Right cardiac atrium (tissue), 5 donors: ENCODE measurements at regions not wholly inside any gene's neighbourhood (a gene's known extent, or its start where the extent isn't known, plus 50 kb on each side); places are given as distances from the start of the nearest gene placed in this dataset.
"Not testable (repeated sequence)": the region's sequence is repeated elsewhere in the genome, so short reads cannot be mapped to it uniquely, and the experiment has no call there.

Experiments used
- ATAC-seq, 2 donors: fragments of 200-7000 bp; cut with Tn5 transposase; one replicate each; pipeline versions ENCODE4 v1.8.0 to v1.9.1; 2020; ENCODE audit warnings: moderate library complexity in 2 of 2, mild to moderate bottlenecking in 1 of 2
- DNase-seq, 3 donors: peaks; one replicate each; pipeline ENCODE4 v3.0.0-alpha.2; 2020
- H3K27ac ChIP-seq: one replicate; pipeline ENCODE4 v1.5.1; 2013; ENCODE audit warnings: mild to moderate bottlenecking, low read length, control low read depth, moderate library complexity
- H3K27me3 ChIP-seq: one replicate; pipeline ENCODE4 v1.6.1; 2013; ENCODE audit not compliant: control insufficient read depth, insufficient read depth
- H3K4me1 ChIP-seq: one replicate; pipeline ENCODE4 v1.6.1; 2013; ENCODE audit warnings: low read length; ENCODE audit not compliant: control insufficient read depth, insufficient read depth
- H3K4me3 ChIP-seq: one replicate; pipeline ENCODE4 v1.5.1; 2013; ENCODE audit warnings: low read length, control low read depth
- H3K9me3 ChIP-seq: one replicate; pipeline ENCODE4 v1.6.1; 2013; ENCODE audit warnings: low read length; ENCODE audit not compliant: control insufficient read depth
- WGBS: extraction: QIAGEN DNeasy Blood & Tissue Kit; methylation state at CpG from one replicate; pipeline ENCODE4 v1.1.7; 2013; 5-methylcytosine and 5-hydroxymethylcytosine counted together
- intact Hi-C, 4 donors: fragments of 100-400 bp; cut with DNase I; formaldehyde crosslinking; loops; one replicate each; pipeline versions ENCODE4 v1.11.0 to v1.14.0; 2022 to 2023
- donor health status: healthy with polysubstance abuse.
- donor health status: DM: no; HTN: yes; CAD: no.
- donor health status: DM: no; HTN: no; CAD: no.
- donor health status: DM: no; HTN: yes; CAD: no; lungs with severe emphysema.
- donor health status: DM: yes; HTN: yes; CAD: no.

DNA sequence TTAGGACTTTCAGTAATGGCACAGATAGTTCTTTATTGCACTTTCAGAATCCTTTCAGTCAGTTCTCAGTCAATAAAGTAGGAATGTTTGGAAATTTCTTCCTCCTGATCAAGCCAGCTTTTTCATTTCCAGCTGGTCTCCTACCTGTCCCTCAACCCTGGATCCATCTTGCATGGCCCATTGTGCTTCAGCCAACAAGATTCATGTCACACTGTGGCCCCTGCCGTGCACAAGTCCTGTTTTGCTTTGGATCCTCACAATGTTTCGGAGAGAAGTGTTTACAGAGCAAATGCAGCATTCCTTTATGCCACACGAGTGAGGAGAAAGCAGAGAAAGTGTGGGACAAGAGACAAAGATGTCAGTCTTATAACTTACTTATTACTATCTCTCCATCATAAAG, 1694.7 kb upstream of the LRRTM3 start:
- H3K9me3 ChIP-seq = no peaks in the 10 kb centered on the region
- H3K27ac ChIP-seq = no peak overlapping the region
- no peaks in the 10 kb centered on the region for H3K4me1 ChIP-seq
- no peaks in the 10 kb centered on the region for H3K27me3 ChIP-seq
- intact Hi-C loops = no loop called here
- no peak overlapping the region for H3K4me3 ChIP-seq
- no peak for ATAC-seq
- DNase-seq = no peak
- 48% methylated on average over 3 of the region's 3 CpGs for WGBS

DNA sequence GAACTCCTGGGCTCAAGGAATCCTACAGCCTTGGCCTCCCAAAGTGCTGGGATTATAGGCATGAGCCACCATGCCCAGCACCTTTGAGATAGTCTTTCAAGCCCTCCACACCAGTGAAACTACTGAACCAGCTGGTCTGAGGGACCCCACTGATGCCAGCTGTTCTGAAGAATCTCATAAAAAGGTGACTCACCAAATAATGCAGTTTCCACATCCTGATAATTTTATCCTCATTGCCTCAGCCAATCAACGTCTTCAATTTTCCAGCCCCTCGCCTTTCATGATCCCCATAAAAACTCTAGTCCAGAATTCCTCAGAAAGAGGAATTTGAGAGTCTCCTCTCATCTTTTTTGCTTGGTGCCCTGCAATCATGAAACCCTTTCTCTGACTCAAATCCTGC, 1691.6 kb upstream of the LRRTM3 start:
- Histone ChIP-seq H3K4me1 (no peaks in the 10 kb centered on the region), H3K9me3 (no peaks in the 10 kb centered on the region), H3K27ac (no peak overlapping the region), H3K27me3 (no peaks in the 10 kb centered on the region), H3K4me3 (no peak overlapping the region)
- intact Hi-C loops = no loop called here
- WGBS = 86% methylated on average over 2 of the region's 2 CpGs
- DNase-seq (no peak), ATAC-seq (no peak)

DNA sequence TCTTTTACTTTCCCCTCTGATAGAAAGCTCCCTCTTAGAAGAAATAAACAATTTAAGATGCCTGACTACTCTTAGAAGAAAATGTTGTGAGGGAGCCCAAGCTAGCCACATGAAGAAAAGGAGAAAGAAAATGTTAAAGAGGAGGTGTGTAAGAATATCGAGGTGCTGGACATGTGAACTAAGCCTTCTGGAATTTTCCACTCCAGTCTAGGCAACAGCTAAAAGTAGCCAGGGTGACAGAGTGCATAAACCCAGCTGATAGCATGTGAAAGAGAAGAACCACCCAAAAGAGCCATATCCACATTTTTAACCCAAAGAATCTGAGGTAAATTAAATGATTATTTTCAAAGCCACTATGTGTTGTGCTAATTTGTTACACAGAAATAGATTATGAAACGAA, 1690.6 kb upstream of the LRRTM3 start:
- intact Hi-C loops = no loop called here
- ATAC-seq (no peak), DNase-seq (no peak)
- no peak overlapping the region for H3K27ac ChIP-seq
- no peak overlapping the region for H3K4me3 ChIP-seq
- H3K4me1 ChIP-seq = no peaks in the 10 kb centered on the region
- 50% methylated on average over 2 of the region's 2 CpGs for WGBS
- H3K27me3 ChIP-seq = no peaks in the 10 kb centered on the region
- no peaks in the 10 kb centered on the region for H3K9me3 ChIP-seq

DNA sequence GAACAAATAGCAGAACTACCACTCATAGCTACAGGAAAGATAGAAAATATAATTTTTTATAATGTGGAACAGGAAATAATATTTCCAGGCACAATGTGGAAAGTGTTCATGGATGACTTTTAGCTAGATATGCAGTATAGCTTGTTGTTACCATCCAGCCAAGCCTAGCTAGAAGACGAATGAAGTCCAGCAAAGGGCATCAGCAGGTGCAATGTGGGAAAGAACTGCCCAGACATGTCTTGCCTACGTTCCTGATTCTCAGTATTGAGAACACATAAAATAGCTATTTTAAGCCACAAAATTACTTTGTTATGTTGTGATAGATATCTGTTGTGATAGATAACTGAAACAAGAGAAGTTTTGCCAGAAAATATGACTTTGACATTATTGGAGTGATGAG, 1690.0 kb upstream of the LRRTM3 start:
- intact Hi-C loops = no loop called here
- no peaks in the 10 kb centered on the region for H3K27me3 ChIP-seq
- ATAC-seq = no peak
- WGBS = 79% methylated on average over 2 of the region's 2 CpGs
- H3K4me3 ChIP-seq = no peak overlapping the region
- no peaks in the 10 kb centered on the region for H3K4me1 ChIP-seq
- H3K9me3 ChIP-seq = no peaks in the 10 kb centered on the region
- no peak overlapping the region for H3K27ac ChIP-seq
- DNase-seq = no peak

DNA sequence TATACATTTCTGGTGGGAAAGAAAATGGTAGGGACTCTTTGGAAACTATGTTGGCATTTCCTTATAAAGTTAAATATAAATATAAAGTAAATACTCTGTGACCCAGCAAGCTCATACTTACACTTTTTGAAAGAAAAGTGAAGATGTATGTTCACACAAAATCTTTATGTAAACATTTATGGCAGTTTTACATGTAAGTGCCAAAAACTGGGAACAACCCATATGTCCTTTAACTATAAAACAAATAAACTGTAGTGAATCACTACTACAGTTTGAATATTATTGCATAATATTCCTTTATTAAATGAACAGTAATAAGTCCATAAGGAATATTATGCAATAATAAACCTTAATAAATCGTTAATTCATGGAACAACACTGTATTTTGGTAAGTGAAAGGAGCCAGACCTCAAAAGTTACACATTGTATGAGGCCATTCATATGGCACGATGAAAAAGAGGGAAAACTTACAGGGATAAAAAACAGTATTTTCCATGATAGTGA, 1660.3 kb upstream of the LRRTM3 start:
- DNase-seq (no peak), ATAC-seq (no peak)
- H3K27me3 ChIP-seq = no peaks in the 10 kb centered on the region
- 78% methylated on average over 2 of the region's 2 CpGs for WGBS
- H3K4me3 ChIP-seq = no peak overlapping the region
- H3K4me1 ChIP-seq = no peaks in the 10 kb centered on the region
- H3K27ac ChIP-seq = no peak overlapping the region
- no peaks in the 10 kb centered on the region for H3K9me3 ChIP-seq
- intact Hi-C loops = no loop called here

DNA sequence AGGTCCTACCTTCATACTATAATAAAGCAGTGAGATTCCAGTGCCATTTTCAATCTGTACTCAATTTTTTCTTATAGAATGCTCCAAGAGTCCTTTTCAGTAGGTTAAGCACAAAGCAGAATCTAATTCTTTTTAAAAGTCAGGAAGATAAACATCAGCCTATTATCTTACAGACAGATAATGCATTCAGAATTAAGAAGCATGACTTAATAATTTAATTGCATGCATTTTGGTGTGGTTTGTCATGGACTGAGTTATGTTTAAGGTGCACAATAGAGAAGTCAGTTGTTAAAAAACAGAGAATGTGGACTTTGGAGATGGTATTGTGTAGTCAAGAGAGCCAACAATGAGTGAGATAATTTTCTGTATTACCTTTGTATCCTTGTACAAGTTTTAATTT, 1656.3 kb upstream of the LRRTM3 start:
- H3K27ac ChIP-seq, H3K4me3 ChIP-seq, ATAC-seq, intact Hi-C loops, DNase-seq, H3K27me3 ChIP-seq, H3K4me1 ChIP-seq, H3K9me3 ChIP-seq: not testable (repeated sequence)

DNA sequence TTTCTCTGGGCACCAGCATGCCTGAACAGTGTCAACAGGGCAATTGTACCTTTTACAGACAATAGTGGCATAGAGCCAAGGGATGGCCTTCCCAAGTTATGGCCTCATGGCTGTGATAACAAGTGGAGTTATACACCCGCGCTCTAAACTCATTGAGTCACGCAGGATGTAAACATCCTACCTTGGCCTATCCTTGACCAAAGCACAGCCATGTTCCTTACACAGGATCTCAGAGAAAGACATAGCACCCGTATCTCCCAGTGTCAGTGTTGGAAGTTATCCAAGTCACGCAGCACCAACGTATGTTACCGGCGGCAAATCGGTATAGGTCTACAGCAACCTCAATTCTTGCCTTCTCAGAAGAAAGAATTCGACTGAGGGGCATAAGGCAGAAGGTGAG, 1654.9 kb upstream of the LRRTM3 start:
- 89% methylated on average over 10 of the region's 10 CpGs for WGBS
- Histone ChIP-seq H3K4me3 (no peak overlapping the region), H3K27ac (no peak overlapping the region), H3K27me3 (no peaks in the 10 kb centered on the region), H3K9me3 (no peaks in the 10 kb centered on the region), H3K4me1 (no peaks in the 10 kb centered on the region)
- no peak for ATAC-seq
- intact Hi-C loops = no loop called here
- DNase-seq = no peak

DNA sequence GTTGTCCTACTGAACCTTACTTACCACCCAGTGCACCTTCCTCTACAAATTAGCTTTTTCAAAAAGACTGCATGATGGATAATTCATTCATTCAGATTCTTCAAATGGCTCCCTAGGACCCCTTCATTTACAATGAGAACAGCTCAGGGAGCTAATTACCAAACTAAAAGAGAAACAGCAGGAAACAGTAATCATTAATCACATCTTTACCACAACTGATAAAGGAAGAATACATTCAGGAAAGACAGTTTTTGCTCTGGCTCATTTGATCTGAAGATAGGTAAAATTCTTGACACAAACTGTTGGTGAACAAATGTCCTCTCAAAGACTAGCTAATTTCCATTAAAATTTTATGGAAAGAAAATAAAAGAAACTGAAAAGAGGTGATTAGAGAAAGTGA, 1652.7 kb upstream of the LRRTM3 start:
- Histone ChIP-seq H3K4me1 (no peaks in the 10 kb centered on the region), H3K27me3 (no peaks in the 10 kb centered on the region), H3K4me3 (no peak overlapping the region), H3K9me3 (no peaks in the 10 kb centered on the region), H3K27ac (no peak overlapping the region)
- ATAC-seq = no peak
- intact Hi-C loops = no loop called here
- no peak for DNase-seq

DNA sequence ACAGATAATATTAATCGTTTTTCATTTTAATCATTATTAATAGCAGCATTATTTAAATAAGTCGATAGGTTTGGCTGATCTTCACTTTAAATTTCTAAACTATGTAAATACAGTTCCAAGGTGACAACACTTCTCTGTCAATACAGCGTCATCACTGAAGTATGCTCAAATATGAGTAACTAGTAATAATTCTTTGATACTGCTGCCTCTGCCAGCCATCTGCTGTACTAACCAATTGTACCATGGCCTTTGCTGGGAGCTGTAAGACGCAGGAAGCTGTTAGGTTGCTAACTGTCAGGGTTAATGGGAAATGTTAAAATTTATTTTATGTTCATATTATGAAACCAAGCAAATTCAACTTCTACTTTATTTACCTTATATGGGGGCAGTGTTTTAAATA, 1650.5 kb upstream of the LRRTM3 start:
- intact Hi-C loops = no loop called here
- DNase-seq (no peak), ATAC-seq (no peak)
- no peaks in the 10 kb centered on the region for H3K9me3 ChIP-seq
- H3K4me1 ChIP-seq = no peaks in the 10 kb centered on the region
- WGBS = 58% methylated on average over 4 of the region's 4 CpGs
- no peak overlapping the region for H3K27ac ChIP-seq
- no peaks in the 10 kb centered on the region for H3K27me3 ChIP-seq
- H3K4me3 ChIP-seq = no peak overlapping the region

DNA sequence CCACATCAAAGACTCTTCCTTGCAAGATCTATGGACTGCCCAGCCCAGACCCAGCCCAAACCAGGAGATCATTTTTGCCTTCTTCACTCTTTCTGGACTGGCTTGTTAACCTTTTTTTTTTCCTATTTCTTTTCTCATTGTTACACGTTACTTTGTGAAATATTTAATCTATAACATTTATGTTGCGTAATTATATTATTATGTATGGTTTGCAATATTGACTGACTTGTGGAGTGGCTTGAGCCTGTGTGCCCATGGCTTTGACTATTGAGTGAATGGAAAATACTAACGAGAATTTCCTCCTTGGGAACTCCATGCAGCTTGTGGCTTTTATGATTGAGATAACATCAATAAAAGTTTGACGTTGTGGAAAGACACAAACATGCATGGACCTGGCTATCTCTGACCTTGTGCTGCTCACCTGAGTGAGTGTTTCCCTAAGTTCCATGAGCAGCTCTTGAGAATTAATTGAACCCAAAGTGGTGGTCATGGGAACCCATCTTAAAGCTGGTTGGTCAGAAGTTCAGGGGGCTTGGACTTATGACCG, 1641.3 kb upstream of the LRRTM3 start:
- 86% methylated on average over 5 of the region's 5 CpGs for WGBS
- no peaks in the 10 kb centered on the region for H3K9me3 ChIP-seq
- intact Hi-C loops = no loop called here
- H3K4me3 ChIP-seq = no peak overlapping the region
- no peaks in the 10 kb centered on the region for H3K27me3 ChIP-seq
- DNase-seq = no peak
- ATAC-seq = no peak
- H3K27ac ChIP-seq = no peak overlapping the region
- H3K4me1 ChIP-seq = no peaks in the 10 kb centered on the region

DNA sequence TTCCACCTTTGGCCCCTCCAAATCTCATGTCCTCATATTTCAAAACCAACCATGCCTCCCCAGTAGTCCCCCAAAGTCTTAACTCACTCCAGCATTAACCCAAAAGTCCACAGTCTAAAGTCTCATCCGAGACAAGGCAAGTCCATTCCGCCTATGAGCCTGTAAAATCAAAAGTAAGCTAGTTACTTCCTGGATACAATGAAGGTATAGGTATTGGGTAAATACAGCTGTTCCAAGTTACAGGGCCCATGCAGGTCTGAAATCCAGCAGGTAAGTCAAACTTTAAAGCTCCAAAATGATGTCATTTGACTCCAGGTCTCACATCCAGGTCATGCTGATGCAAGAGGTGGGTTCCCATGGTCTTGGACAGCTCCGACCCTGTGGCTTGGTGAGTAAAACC, 1640.1 kb upstream of the LRRTM3 start:
- H3K27ac ChIP-seq, H3K27me3 ChIP-seq, ATAC-seq, H3K4me1 ChIP-seq, H3K4me3 ChIP-seq, H3K9me3 ChIP-seq, DNase-seq, intact Hi-C loops: not testable (repeated sequence)
- WGBS = 95% methylated on average over 3 of the region's 3 CpGs

DNA sequence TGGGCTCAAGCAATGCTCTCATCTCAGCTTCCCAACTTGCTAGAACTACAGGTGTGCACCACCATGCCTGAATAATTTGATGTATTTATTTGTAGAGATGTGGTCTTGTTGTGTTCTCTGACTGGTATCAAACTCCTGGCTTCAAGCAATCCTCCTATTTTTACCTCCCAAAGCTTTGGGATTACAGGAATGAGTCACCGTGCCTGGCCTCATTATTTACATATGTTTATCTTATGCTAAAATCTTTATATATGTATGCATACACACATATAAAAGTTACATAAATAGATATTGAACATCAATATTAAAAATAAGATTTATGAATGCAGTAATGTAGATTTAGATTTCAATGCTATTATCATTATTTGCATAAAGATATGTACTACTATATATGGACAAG, 1634.5 kb upstream of the LRRTM3 start:
- intact Hi-C loops = no loop called here
- 91% methylated on average over 1 of the region's 1 CpG for WGBS
- Histone ChIP-seq H3K27me3 (no peaks in the 10 kb centered on the region), H3K4me1 (no peaks in the 10 kb centered on the region), H3K9me3 (no peaks in the 10 kb centered on the region), H3K4me3 (no peak overlapping the region), H3K27ac (no peak overlapping the region)
- DNase-seq = no peak
- ATAC-seq = no peak
